HepG2 (cell line): ENCODE measurements at regions not wholly inside any gene's neighbourhood (a gene's known extent, or its start where the extent isn't known, plus 50 kb on each side); places are given as distances from the start of the nearest gene placed in this dataset.

Source experiments
- ATAC-seq: fragments of 200-7000 bp; cut with Tn5 transposase; 3 replicates; pipeline ENCODE4 v1.9.1; 2020; ENCODE audit warnings: mild to moderate bottlenecking, moderate library complexity
- BruUV-seq: library from RNA; stranded (reverse); fragments of 400-500 nt; replicated peaks from 2 replicates; lab custom pipeline; 2021; lab: Mats Ljungman, UMichigan
- CTCF ChIA-PET: fragments of 300-600 bp; formaldehyde crosslinking; extraction: SDS; loops from one replicate; lab custom pipeline; 2021; ENCODE audit warnings: low total read pairs, inconsistent platforms, low intra/inter-chr PET ratio; lab: Yijun Ruan, JAX
- POLR2A ChIA-PET: fragments of 350-600 bp; sonication (Branson Sonifier 250); formaldehyde crosslinking; loops from one replicate; lab custom pipeline; 2020; ENCODE audit warnings: antibody characterized with exemption, inconsistent platforms; lab: Yijun Ruan, JAX
- DNase-seq: peaks from one replicate; pipeline ENCODE4 v3.0.0-alpha.2; 2015; ENCODE audit warnings: low spot score
- FAIRE-seq: peaks from 3 replicates; lab custom pipeline; 2011; peaks lifted over from hg19 to GRCh38; lab: Jason Lieb, UNC
- H2AFZ ChIP-seq: one replicate; pipeline ENCODE4 v1.6.1; 2011; ENCODE audit warnings: low read length, inconsistent platforms
- H3K27ac ChIP-seq: fragments of 300-600 bp; 3 replicates; pipeline ENCODE4 v1.8.0; 2011; ENCODE audit warnings: mixed run types, mild to moderate bottlenecking, mixed read lengths, low read length, inconsistent platforms; ENCODE audit not compliant: insufficient read depth; ENCODE audit errors: extremely low read length
- H3K27me3 ChIP-seq, 2 experiments: fragments of 200-600 bp in 1 of 2; 2 replicates in 1 of 2; 3 replicates in 1 of 2; pipeline versions ENCODE4 v1.6.0 to v1.8.0; 2011; ENCODE audit warnings: low read length in 2 of 2, mild to moderate bottlenecking in 2 of 2, moderate library complexity in 2 of 2, inconsistent platforms in 1 of 2; ENCODE audit not compliant: insufficient read depth in 2 of 2, control insufficient read depth in 1 of 2
- H3K36me3 ChIP-seq, 2 experiments: fragments of 200-600 bp in 1 of 2; replicated peaks in 1 of 2; 2 replicates in 1 of 2; 3 replicates in 1 of 2; pipeline versions ENCODE4 v1.5.1 to v1.8.0; 2011; ENCODE audit warnings: low read length in 2 of 2, inconsistent platforms in 1 of 2; ENCODE audit not compliant: insufficient read depth in 2 of 2, control insufficient read depth in 1 of 2
- H3K4me1 ChIP-seq: 2 replicates; pipeline ENCODE4 v1.5.1; 2012; ENCODE audit warnings: low read length, inconsistent platforms; ENCODE audit not compliant: insufficient read depth
- H3K4me2 ChIP-seq: 2 replicates; pipeline ENCODE4 v1.6.0; 2011; ENCODE audit warnings: low read depth, low read length, inconsistent platforms
- H3K4me3 ChIP-seq, 3 experiments: fragments of 200-600 bp in 1 of 3; sonication (generic), shearing (Covaris generic) in 1 of 3; replicated peaks in 1 of 3; 2 replicates each; pipeline ENCODE4 v1.5.1; 2011 to 2016; ENCODE audit warnings: low read length in 3 of 3, inconsistent platforms in 2 of 3, low read depth in 2 of 3, mild to moderate bottlenecking in 2 of 3, control low read depth in 1 of 3, mixed read lengths in 1 of 3; ENCODE audit not compliant: insufficient read depth in 1 of 3
- H3K79me2 ChIP-seq: one replicate; pipeline ENCODE4 v1.6.1; 2011; ENCODE audit warnings: low read length, inconsistent platforms; ENCODE audit not compliant: insufficient read depth
- H3K9ac ChIP-seq: 2 replicates; pipeline ENCODE4 v1.6.0; 2011; ENCODE audit warnings: mild to moderate bottlenecking, low read depth, low read length, inconsistent platforms; ENCODE audit not compliant: insufficient read depth
- H3K9me3 ChIP-seq: 2 replicates; pipeline ENCODE4 v1.5.1; 2012; ENCODE audit warnings: mild to moderate bottlenecking, low read length
- H4K20me1 ChIP-seq: 2 replicates; pipeline ENCODE4 v1.6.0; 2011; ENCODE audit warnings: inconsistent platforms, mild to moderate bottlenecking, low read length, moderate library complexity; ENCODE audit not compliant: insufficient read depth
- EP300 ChIP-seq, 3 experiments: sonication (generic) in 1 of 3; formaldehyde crosslinking in 1 of 3; IDR thresholded peaks; 2 replicates each; pipeline versions ENCODE4 v1.5.1 to v1.6.1; 2011 to 2020; ENCODE audit warnings: low read depth in 2 of 3, low read length in 2 of 3, borderline replicate concordance in 1 of 3, improper control_type of control experiment in 1 of 3, mild to moderate bottlenecking in 1 of 3, missing genetic modification reagents in 1 of 3, moderate library complexity in 1 of 3
- FOSL1 ChIP-seq: sonication (generic); formaldehyde crosslinking; IDR thresholded peaks from 2 replicates; pipeline ENCODE4 v1.9.0; 2021; ENCODE audit warnings: missing genetic modification reagents, borderline replicate concordance
- FOXA1 ChIP-seq, 2 experiments: fragments of 450-650 bp in 1 of 2; sonication (generic) in 1 of 2; formaldehyde crosslinking in 1 of 2; IDR thresholded peaks; 2 replicates each; pipeline versions ENCODE4 v1.4.0 to v1.6.1; 2016 to 2020; ENCODE audit warnings: missing genetic modification reagents in 1 of 2
- MAZ ChIP-seq, 2 experiments: sonication (generic) in 1 of 2; formaldehyde crosslinking in 1 of 2; IDR thresholded peaks; 2 replicates each; pipeline versions ENCODE4 v1.5.0 to v1.6.1; 2012 to 2020; ENCODE audit warnings: low read depth in 2 of 2, mild to moderate bottlenecking in 2 of 2, borderline replicate concordance in 1 of 2, improper control_type of control experiment in 1 of 2, low read length in 1 of 2, missing genetic modification reagents in 1 of 2, moderate library complexity in 1 of 2
- TBX2 ChIP-seq: sonication (generic); formaldehyde crosslinking; IDR thresholded peaks from 2 replicates; pipeline ENCODE4 v1.5.0; 2020; ENCODE audit warnings: missing genetic modification reagents, mild to moderate bottlenecking, borderline replicate concordance
- ZFP41 ChIP-seq: sonication (generic); formaldehyde crosslinking; IDR thresholded peaks from 2 replicates; pipeline ENCODE4 v1.4.0; 2020; ENCODE audit warnings: mild to moderate bottlenecking, missing genetic modification reagents, borderline replicate concordance
- ZNF775 ChIP-seq: sonication (generic); formaldehyde crosslinking; IDR thresholded peaks from 2 replicates; pipeline ENCODE4 v1.4.0; 2020; ENCODE audit warnings: missing genetic modification reagents, mild to moderate bottlenecking, moderate library complexity, borderline replicate concordance
- WGBS: methylation state at CpG from one replicate; pipeline ENCODE4 v1.1.6; 2017; ENCODE audit warnings: low lambda C conversion rate; 5-methylcytosine and 5-hydroxymethylcytosine counted together
- in situ Hi-C: cut with HindIII; loops from 2 replicates; pipeline ENCODE4 v1.10.0; 2017; ENCODE audit warnings: low pct_unique_long_range_greater_than_20kb; ENCODE audit not compliant: extremely low pct_ligation_motif_present
- intact Hi-C: fragments of 100-400 bp; cut with micrococcal nuclease; formaldehyde crosslinking; loops from one replicate; pipeline ENCODE4 v1.10.0; 2022; ENCODE audit not compliant: unreplicated experiment

DNA sequence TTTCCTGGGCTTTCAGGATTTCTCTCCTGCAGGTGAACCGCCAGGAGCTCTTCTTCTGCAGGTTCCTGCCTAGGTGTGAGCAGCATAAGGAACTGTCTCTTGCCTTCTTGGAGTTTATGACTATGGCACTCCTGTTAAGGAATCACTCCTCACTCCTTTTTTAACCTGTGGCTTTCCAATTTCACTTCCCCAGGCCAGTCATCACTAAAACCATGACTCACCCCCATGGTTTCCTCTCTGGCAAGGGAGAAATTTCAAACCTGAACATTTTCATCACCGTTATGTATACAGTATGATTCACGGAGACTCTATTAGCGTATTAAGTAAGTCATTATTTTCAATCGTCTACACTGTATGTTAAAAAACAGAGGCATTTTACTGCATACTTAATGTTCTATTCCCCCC lies 78.2 kb upstream of the ARID1B start (continued):
- TF ChIP-seq ZFP41 (CRISPR knock-in tag) (no peak), ZNF775 (CRISPR knock-in tag) (no peak), FOXA1 (IDR thresholded peaks at IDR 0.05) (no peak), FOXA1 (CRISPR knock-in tag; IDR thresholded peaks at IDR 0.05) (no peak), TBX2 (CRISPR knock-in tag) (no peak), EP300 (IDR thresholded peaks at IDR 0.05; ENCODE audit: low read depth in 2 of 2, low read length in 2 of 2) (no peak), EP300 (CRISPR knock-in tag; IDR thresholded peaks at IDR 0.05; ENCODE audit: borderline replicate concordance) (no peak)

DNA sequence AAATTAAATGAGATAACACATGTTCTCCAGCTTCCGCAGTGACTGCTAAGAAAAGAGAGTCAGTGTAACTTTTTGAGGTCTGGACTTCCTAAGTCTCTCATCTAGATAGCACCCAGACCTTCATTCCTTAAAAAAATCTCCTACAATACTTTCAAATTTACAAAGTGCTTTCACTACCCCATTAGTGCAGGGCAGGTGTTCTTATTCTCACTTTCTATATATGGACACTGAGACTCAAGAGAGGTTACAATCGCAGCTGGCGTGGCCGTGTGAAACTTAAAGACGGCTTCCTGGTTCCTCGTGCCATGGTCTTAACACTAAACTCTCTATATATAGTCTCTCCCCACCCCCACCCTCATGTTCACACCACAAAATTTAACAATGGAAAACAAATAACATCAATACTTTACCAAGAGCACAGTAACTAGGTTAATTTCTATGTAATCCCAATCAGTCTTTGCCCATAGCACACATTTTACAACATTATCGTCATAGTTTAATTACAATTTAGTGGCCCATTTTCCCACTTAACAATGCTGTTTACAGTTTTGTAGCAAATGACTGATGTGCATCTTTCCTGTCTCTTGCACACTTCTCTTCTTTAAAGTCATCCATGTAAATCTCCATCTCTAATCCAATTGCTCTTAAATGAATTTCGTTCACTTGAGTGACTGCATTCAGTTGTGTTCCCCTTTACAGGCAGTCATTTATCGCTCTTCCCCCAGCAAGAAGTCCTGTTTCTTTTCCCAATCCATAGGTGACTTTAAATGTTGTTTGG lies 78.8 kb upstream of the ARID1B start:
- H3K9ac ChIP-seq, result no peak overlapping the region
- DNase-seq, result no peak
- ATAC-seq, result no peak
- H3K4me1 ChIP-seq, result no peaks in the 10 kb centered on the region
- TF ChIP-seq MAZ (IDR thresholded peaks at IDR 0.05; ENCODE audit: borderline replicate concordance, low read depth, low read length) (no peak), MAZ (CRISPR knock-in tag; IDR thresholded peaks at IDR 0.05; ENCODE audit: low read depth) (no peak), FOSL1 (no peak)
- H3K27ac ChIP-seq, result no peak overlapping the region
- in situ Hi-C loops, result no loop called here
- POLR2A ChIA-PET, result no interaction called here
- no peaks in the 10 kb centered on the region for H3K79me2 ChIP-seq
- BruUV-seq, result no TSS peak
- no peaks in the 10 kb centered on the region for H3K36me3 ChIP-seq
- CTCF ChIA-PET, result no interaction called here
- H3K4me2 ChIP-seq, result no peak overlapping the region
- no peak overlapping the region for H3K4me3 ChIP-seq
- H4K20me1 ChIP-seq, result no peaks in the 10 kb centered on the region
- H3K9me3 ChIP-seq, result no peaks in the 10 kb centered on the region
- H2AFZ ChIP-seq, result no peak overlapping the region
- 66% methylated on average over 9 of the region's 9 CpGs for WGBS
- H3K27me3 ChIP-seq, result peaks cover 0 to 18% of the 10 kb centered on the region in 2 experiments; a peak in 3 of 5 replicates
- no peak for FAIRE-seq
- intact Hi-C loops, result no loop called here
